Psoas muscle (tissue), 7 donors: ENCODE measurements at regions not wholly inside any gene's neighbourhood (a gene's known extent, or its start where the extent isn't known, plus 50 kb on each side); places are given as distances from the start of the nearest gene placed in this dataset.

Experiments used
- ATAC-seq, 4 donors: fragments of 200-7000 bp; cut with Tn5 transposase; one replicate each; pipeline ENCODE4 v1.9.1; 2020; ENCODE audit warnings: moderate library complexity in 3 of 4, mild to moderate bottlenecking in 2 of 4
- DNase-seq, 2 donors: peaks; one replicate each; pipeline ENCODE4 v3.0.0-alpha.2; 2020
- H3K27ac ChIP-seq: fragments of 200-600 bp; one replicate; pipeline ENCODE4 v1.8.0; 2022
- H3K27me3 ChIP-seq, 3 donors: fragments of 200-600 bp in 1 of 3; one replicate each; pipeline versions ENCODE4 v1.6.1 to v1.8.0; 2013 to 2022; ENCODE audit warnings: low read length in 2 of 3, mild to moderate bottlenecking in 2 of 3, moderate library complexity in 1 of 3; ENCODE audit not compliant: insufficient read depth in 3 of 3
- H3K36me3 ChIP-seq, 2 donors: fragments of 200-600 bp in 1 of 2; one replicate each; pipeline versions ENCODE4 v1.6.1 to v1.8.0; 2013 to 2022; ENCODE audit warnings: low read depth in 1 of 2, mild to moderate bottlenecking in 1 of 2, moderate library complexity in 1 of 2; ENCODE audit not compliant: insufficient read depth in 1 of 2
- H3K4me1 ChIP-seq: fragments of 200-600 bp; one replicate; pipeline ENCODE4 v1.8.0; 2022
- H3K4me3 ChIP-seq: fragments of 200-600 bp; one replicate; pipeline ENCODE4 v1.8.0; 2022; ENCODE audit warnings: mild to moderate bottlenecking
- H3K9me3 ChIP-seq: fragments of 200-600 bp; one replicate; pipeline ENCODE4 v1.8.0; 2022
- WGBS, 3 donors: extraction: QIAGEN DNeasy Blood & Tissue Kit; methylation state at CpG; one replicate each; pipeline versions ENCODE4 v1.1.6 to v1.1.7; 2013; 5-methylcytosine and 5-hydroxymethylcytosine counted together
- intact Hi-C, 2 donors: fragments of 100-400 bp; cut with DNase I; formaldehyde crosslinking; loops; one replicate each; pipeline versions ENCODE4 v1.11.0 to v1.14.2; 2022
- TF ChIP-seq, protein P1 (sequence below): fragments of 200-600 bp; IDR thresholded peaks from one replicate; pipeline ENCODE4 v1.8.0; 2022; ENCODE audit warnings: antibody characterized with exemption
- donor health status: healthy with polysubstance abuse.
- donor health status: DM: no; HTN: no; CAD: no; lungs with moderate emphysema.
- donor health status: Bipolar disorder and iron deficiency.
- donor health status: healthy.
- donor health status: DM: yes; HTN: yes; CAD: no.
- donor health status: DM: no; HTN: no; CAD: no.
- donor health status: DM: yes; HTN: yes; CAD: no.

DNA sequence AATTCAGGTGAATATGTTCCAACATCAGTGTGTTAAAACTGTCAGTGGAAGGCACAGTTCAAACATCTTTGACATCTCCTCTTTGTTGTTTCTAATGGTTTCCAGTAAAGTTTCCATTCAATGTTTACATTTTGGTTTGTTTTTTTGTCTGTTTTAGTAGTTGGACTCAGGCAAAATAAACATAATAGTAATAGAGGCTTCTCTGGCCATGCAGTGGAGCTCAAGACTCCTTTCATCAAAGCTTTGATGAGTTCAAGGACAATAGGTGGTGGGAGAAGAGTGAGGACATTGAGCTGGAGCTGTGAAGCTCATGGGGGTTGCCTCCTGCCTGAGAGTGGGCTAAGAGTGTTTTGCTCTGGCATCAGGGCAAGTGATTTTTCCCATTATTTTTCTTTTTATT, 1853.7 kb upstream of the CELF4 start:
- H3K36me3 ChIP-seq: no peaks in the 10 kb centered on the region
- no peaks in the 10 kb centered on the region for H3K27me3 ChIP-seq
- no peaks in the 10 kb centered on the region for H3K4me1 ChIP-seq
- no peaks in the 10 kb centered on the region for H3K9me3 ChIP-seq
- intact Hi-C loops: no loop called here
- no peak overlapping the region for H3K27ac ChIP-seq
- ATAC-seq: no peak
- TF ChIP-seq, protein P1, sequence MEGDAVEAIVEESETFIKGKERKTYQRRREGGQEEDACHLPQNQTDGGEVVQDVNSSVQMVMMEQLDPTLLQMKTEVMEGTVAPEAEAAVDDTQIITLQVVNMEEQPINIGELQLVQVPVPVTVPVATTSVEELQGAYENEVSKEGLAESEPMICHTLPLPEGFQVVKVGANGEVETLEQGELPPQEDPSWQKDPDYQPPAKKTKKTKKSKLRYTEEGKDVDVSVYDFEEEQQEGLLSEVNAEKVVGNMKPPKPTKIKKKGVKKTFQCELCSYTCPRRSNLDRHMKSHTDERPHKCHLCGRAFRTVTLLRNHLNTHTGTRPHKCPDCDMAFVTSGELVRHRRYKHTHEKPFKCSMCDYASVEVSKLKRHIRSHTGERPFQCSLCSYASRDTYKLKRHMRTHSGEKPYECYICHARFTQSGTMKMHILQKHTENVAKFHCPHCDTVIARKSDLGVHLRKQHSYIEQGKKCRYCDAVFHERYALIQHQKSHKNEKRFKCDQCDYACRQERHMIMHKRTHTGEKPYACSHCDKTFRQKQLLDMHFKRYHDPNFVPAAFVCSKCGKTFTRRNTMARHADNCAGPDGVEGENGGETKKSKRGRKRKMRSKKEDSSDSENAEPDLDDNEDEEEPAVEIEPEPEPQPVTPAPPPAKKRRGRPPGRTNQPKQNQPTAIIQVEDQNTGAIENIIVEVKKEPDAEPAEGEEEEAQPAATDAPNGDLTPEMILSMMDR: no peak
- DNase-seq: no peak
- no peak overlapping the region for H3K4me3 ChIP-seq

DNA sequence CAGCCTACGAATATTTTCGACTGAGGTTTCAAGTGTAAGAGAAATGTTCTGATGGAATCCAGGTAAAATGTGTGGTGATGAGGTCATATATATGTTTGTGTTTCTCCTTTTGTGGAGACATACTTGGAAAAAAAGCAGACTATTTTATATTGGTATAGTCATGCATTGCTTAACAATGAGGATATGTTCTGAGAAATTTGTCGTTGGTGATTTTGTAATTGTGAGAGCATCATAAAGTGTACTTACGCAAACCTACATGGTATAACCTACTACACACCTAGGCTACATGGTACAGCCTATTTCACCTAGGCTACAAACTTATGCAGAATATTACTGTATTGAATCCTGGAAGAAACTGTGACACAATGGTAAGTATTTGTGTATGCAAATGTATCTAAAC, 1849.9 kb upstream of the CELF4 start:
- Histone ChIP-seq H3K4me1 (no peaks in the 10 kb centered on the region), H3K27me3 (no peaks in the 10 kb centered on the region), H3K9me3 (no peaks in the 10 kb centered on the region), H3K4me3 (no peak overlapping the region), H3K27ac (no peak overlapping the region), H3K36me3 (no peaks in the 10 kb centered on the region)
- TF ChIP-seq, protein P1: no peak
- DNase-seq (no peak), ATAC-seq (no peak)
- intact Hi-C loops: no loop called here
- WGBS, 3 donors: 90 to 92% (median 92%) methylated on average over 4 of the region's 4 CpGs

DNA sequence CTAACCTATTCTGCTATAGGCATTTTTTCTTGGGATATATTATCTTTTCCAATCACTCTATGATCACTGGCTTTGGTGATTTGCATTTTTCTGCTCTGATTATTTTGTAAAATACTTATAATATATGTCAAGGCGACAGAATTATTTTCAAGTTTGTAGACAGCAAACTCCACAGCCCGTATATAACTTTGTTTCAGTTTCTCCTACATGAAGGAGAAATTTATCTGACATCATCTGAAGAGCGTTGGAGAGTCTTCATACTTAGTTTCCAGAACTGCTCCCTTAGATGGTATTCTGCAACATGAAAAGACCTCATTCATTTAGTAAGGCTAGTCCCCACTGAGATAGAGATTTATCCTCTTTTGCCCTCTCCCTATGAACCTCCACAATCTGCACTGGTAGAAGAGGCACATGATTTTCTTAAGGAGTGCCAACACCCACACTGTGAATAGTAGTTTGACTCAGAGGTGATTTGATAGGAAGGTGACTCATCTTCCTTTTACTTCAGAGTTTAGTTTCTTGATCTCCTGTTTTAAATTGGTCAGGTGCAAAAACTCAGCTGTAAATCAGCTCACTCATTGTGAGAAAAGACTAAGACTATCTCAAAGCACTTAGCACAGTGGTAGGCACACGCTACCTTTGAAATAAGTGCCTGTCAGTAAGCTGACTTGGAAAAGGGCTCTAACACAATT, 1848.6 kb upstream of the CELF4 start:
- no peaks in the 10 kb centered on the region for H3K27me3 ChIP-seq
- no peaks in the 10 kb centered on the region for H3K36me3 ChIP-seq
- peak in 1 of 4 donors; percentile 46 for ATAC-seq
- TF ChIP-seq, protein P1: no peak
- DNase-seq: no peak
- H3K9me3 ChIP-seq: no peaks in the 10 kb centered on the region
- H3K27ac ChIP-seq: no peak overlapping the region
- H3K4me1 ChIP-seq: no peaks in the 10 kb centered on the region
- intact Hi-C loops: no loop called here
- no peak overlapping the region for H3K4me3 ChIP-seq
- 82 to 91% (median 86%) methylated on average over 4 of the region's 4 CpGs for WGBS, 3 donors

DNA sequence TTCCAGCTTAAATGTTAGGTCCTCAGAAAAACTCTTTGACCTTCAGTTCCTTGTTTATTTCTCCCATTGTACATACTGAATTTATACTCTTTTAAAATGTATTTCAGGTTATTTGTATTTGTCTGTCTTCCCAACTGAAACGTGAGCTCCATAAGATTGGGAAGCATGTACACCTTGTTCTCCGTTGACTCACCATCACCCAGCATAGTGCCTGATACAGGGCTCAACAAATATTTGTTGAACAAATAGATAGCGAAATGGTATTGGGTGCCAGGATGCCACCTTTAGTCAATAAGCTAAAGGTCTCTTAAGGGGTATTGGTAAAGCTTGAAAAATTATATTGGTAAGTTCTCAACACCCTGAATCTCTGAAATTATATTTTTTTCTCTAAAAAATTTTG, 1841.3 kb upstream of the CELF4 start:
- H3K27ac ChIP-seq: no peak overlapping the region
- ATAC-seq (no peak), DNase-seq (no peak)
- TF ChIP-seq, protein P1: no peak
- no peaks in the 10 kb centered on the region for H3K4me1 ChIP-seq
- H3K4me3 ChIP-seq: no peak overlapping the region
- intact Hi-C loops: no loop called here
- no peaks in the 10 kb centered on the region for H3K9me3 ChIP-seq
- no peaks in the 10 kb centered on the region for H3K36me3 ChIP-seq
- H3K27me3 ChIP-seq: peaks cover 0 to 3% (median 0%) of the 10 kb centered on the region in 3 donors
- 89 to 97% (median 94%) methylated on average over 3 of the region's 3 CpGs for whole genome bisulfite sequencing, 3 donors

DNA sequence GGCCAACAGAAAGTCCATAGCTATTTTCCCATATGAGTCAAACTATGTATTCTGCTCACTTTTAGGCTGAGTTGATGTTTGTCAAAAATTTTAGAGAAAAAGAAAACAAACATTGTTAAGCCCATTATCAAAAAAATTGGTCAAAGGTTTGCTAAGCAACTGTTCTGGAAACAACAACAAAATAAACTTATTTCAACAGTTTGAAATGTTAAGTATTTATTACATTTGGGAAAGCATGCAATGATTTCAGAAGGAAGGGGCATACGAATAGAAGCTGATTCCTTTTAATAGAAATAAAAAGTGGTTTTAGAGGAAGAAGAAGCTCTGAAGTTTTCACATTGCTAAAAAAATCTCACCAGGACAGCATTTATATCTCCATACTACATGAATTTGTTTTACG, 1837.5 kb upstream of the CELF4 start:
- Histone ChIP-seq H3K4me1 (no peaks in the 10 kb centered on the region), H3K27ac (no peak overlapping the region), H3K27me3 (peaks cover 0 to 3% (median 0%) of the 10 kb centered on the region in 3 donors), H3K36me3 (no peaks in the 10 kb centered on the region), H3K9me3 (no peaks in the 10 kb centered on the region), H3K4me3 (no peak overlapping the region)
- intact Hi-C loops: no loop called here
- TF ChIP-seq, protein P1: no peak
- WGBS, 3 donors: 51 to 61% (median 54%) methylated on average over 2 of the region's 2 CpGs
- DNase-seq (no peak), ATAC-seq (no peak)
